IMR-90 (cell line): ENCODE measurements at regions not wholly inside any gene's neighbourhood (a gene's known extent, or its start where the extent isn't known, plus 50 kb on each side); places are given as distances from the start of the nearest gene placed in this dataset.

Experiments used
- ATAC-seq: fragments of 200-7000 bp; cut with Tn5 transposase; 2 replicates; pipeline ENCODE4 v1.9.1; 2020; ENCODE audit warnings: low read depth, mild to moderate bottlenecking, moderate library complexity
- BruUV-seq: library from RNA; stranded (reverse); fragments of 400-500 nt; replicated peaks from 2 replicates; lab custom pipeline; 2021; lab: Mats Ljungman, UMichigan
- CTCF ChIA-PET: fragments of 300-600 bp; formaldehyde crosslinking; extraction: SDS; loops from one replicate; lab custom pipeline; 2021; ENCODE audit warnings: antibody characterized with exemption; lab: Yijun Ruan, JAX
- POLR2A ChIA-PET: fragments of 300-600 bp; sonication (Branson Sonifier 250); formaldehyde crosslinking; loops from one replicate; lab custom pipeline; 2022; ENCODE audit warnings: antibody characterized with exemption; ENCODE audit not compliant: unreplicated experiment; lab: Charles Lee
- DNase-seq: peaks from one replicate; pipeline ENCODE4 v3.0.0; 2013
- H2AFZ ChIP-seq: replicated peaks from 2 replicates; pipeline ENCODE3; 2013; ENCODE audit warnings: low read length, mild to moderate bottlenecking; ENCODE audit not compliant: poor library complexity
- H2AK5ac ChIP-seq: 2 replicates; pipeline ENCODE4 v1.6.1; 2013; ENCODE audit warnings: low read depth, low read length, inconsistent platforms
- H2AK9ac ChIP-seq: replicated peaks from 2 replicates; pipeline ENCODE3; 2013; ENCODE audit warnings: mild to moderate bottlenecking, low read depth, low read length, moderate library complexity; ENCODE audit not compliant: poor library complexity
- H2BK120ac ChIP-seq: 2 replicates; pipeline ENCODE4 v1.6.1; 2013; ENCODE audit warnings: low read depth, low read length, inconsistent platforms
- H2BK15ac ChIP-seq: 3 replicates; pipeline ENCODE4 v1.6.1; 2013; ENCODE audit warnings: low read depth, low read length, inconsistent platforms
- H2BK20ac ChIP-seq: 2 replicates; pipeline ENCODE4 v1.6.1; 2013; ENCODE audit warnings: low read depth, mild to moderate bottlenecking, inconsistent platforms, low read length, moderate library complexity
- H2BK5ac ChIP-seq: 2 replicates; pipeline ENCODE4 v1.6.1; 2013; ENCODE audit warnings: mild to moderate bottlenecking, low read depth, low read length, inconsistent platforms; ENCODE audit not compliant: poor library complexity, severe bottlenecking
- H3K14ac ChIP-seq: replicated peaks from 2 replicates; pipeline ENCODE4 v1.6.1; 2013; ENCODE audit warnings: low read depth, low read length, inconsistent platforms
- H3K18ac ChIP-seq: 2 replicates; pipeline ENCODE4 v1.6.1; 2013; ENCODE audit warnings: low read depth, low read length, control low read depth
- H3K23ac ChIP-seq: 2 replicates; pipeline ENCODE4 v1.6.1; 2013; ENCODE audit warnings: low read depth, low read length, inconsistent platforms
- H3K27ac ChIP-seq: 2 replicates; pipeline ENCODE4 v1.5.1; 2013; ENCODE audit warnings: mild to moderate bottlenecking, control low read depth, low read length; ENCODE audit not compliant: insufficient read depth
- H3K27me3 ChIP-seq: 2 replicates; pipeline ENCODE4 v1.6.1; 2013; ENCODE audit warnings: low read length; ENCODE audit not compliant: control insufficient read depth, insufficient read depth
- H3K36me3 ChIP-seq: 2 replicates; pipeline ENCODE4 v1.6.1; 2013; ENCODE audit warnings: low read length, mixed read lengths; ENCODE audit not compliant: control insufficient read depth, insufficient read depth
- H3K4ac ChIP-seq: 2 replicates; pipeline ENCODE4 v1.6.1; 2013; ENCODE audit warnings: low read depth, low read length, inconsistent platforms
- H3K4me1 ChIP-seq: 2 replicates; pipeline ENCODE4 v1.6.1; 2013; ENCODE audit warnings: low read length, mixed read lengths; ENCODE audit not compliant: control insufficient read depth, insufficient read depth
- H3K4me2 ChIP-seq: 2 replicates; pipeline ENCODE4 v1.6.1; 2013; ENCODE audit warnings: low read depth, mild to moderate bottlenecking, control low read depth, low read length, moderate library complexity
- H3K4me3 ChIP-seq: 2 replicates; pipeline ENCODE4 v1.5.1; 2013; ENCODE audit warnings: low read depth, mild to moderate bottlenecking, control low read depth, low read length, moderate library complexity; ENCODE audit not compliant: insufficient read depth
- H3K56ac ChIP-seq: 2 replicates; pipeline ENCODE4 v1.6.1; 2013; ENCODE audit warnings: low read length, inconsistent platforms; ENCODE audit not compliant: insufficient read depth; ENCODE audit errors: extremely low read depth
- H3K79me1 ChIP-seq, 2 experiments: 2 replicates each; pipeline ENCODE4 v1.6.1; 2013; ENCODE audit warnings: low read length in 2 of 2, inconsistent platforms in 1 of 2, low read depth in 1 of 2
- H3K9ac ChIP-seq: 2 replicates; pipeline ENCODE4 v1.6.1; 2013; ENCODE audit warnings: low read depth, low read length, control low read depth
- H3K9me1 ChIP-seq: 2 replicates; pipeline ENCODE4 v1.6.1; 2013; ENCODE audit warnings: low read length, inconsistent platforms; ENCODE audit not compliant: insufficient read depth
- H3K9me3 ChIP-seq: 2 replicates; pipeline ENCODE4 v1.6.1; 2013; ENCODE audit warnings: low read length; ENCODE audit not compliant: control insufficient read depth, insufficient read depth
- H4K20me1 ChIP-seq: 2 replicates; pipeline ENCODE4 v1.6.1; 2013; ENCODE audit warnings: low read length, inconsistent platforms; ENCODE audit not compliant: insufficient read depth
- H4K5ac ChIP-seq: 2 replicates; pipeline ENCODE4 v1.6.1; 2013; ENCODE audit warnings: mild to moderate bottlenecking, low read depth, low read length, control low read depth
- H4K8ac ChIP-seq, 2 experiments: 2 replicates each; pipeline ENCODE4 v1.6.1; 2013; ENCODE audit warnings: low read depth in 2 of 2, low read length in 2 of 2, control low read depth in 1 of 2, inconsistent platforms in 1 of 2
- H4K91ac ChIP-seq: 2 replicates; pipeline ENCODE4 v1.6.1; 2013; ENCODE audit warnings: low read depth, low read length, inconsistent platforms; ENCODE audit not compliant: insufficient read depth
- CEBPB ChIP-seq: IDR thresholded peaks from 2 replicates; pipeline ENCODE4 v1.6.1; 2012; ENCODE audit warnings: low read depth, low read length, improper control_type of control experiment
- CHD1 ChIP-seq: IDR thresholded peaks from 2 replicates; pipeline ENCODE4 v1.6.1; 2012; ENCODE audit warnings: low read depth, low read length, improper control_type of control experiment
- FOS ChIP-seq: fragments of 150-350 bp; IDR thresholded peaks from 2 replicates; pipeline ENCODE4 v1.6.1; 2016; ENCODE audit warnings: low read depth, low read length
- MXI1 ChIP-seq: IDR thresholded peaks from 2 replicates; pipeline ENCODE4 v1.6.1; 2012; ENCODE audit warnings: low read depth, mild to moderate bottlenecking, low read length, moderate library complexity, borderline replicate concordance
- NFE2L2 ChIP-seq: fragments of 150-350 bp; IDR thresholded peaks from 2 replicates; pipeline ENCODE4 v1.6.1; 2016; ENCODE audit warnings: low read depth, mild to moderate bottlenecking, low read length
- RCOR1 ChIP-seq: IDR thresholded peaks from 2 replicates; pipeline ENCODE4 v1.6.1; 2012; ENCODE audit warnings: mild to moderate bottlenecking, low read length, improper control_type of control experiment; ENCODE audit not compliant: insufficient replicate concordance
- dilution Hi-C: fragments of 300-500 bp; cut with HindIII; formaldehyde crosslinking; loops from one replicate; pipeline ENCODE4 v1.14.3; 2018; ENCODE audit warnings: low sequenced_read_pairs; ENCODE audit not compliant: unreplicated experiment
- in situ Hi-C: fragments of 300-500 bp; cut with MboI; formaldehyde crosslinking; loops from 3 replicates; pipeline ENCODE4 v1.14.3; 2019; ENCODE audit warnings: low sequenced_read_pairs, inconsistent platforms, mixed read lengths
- intact Hi-C: fragments of 100-400 bp; cut with micrococcal nuclease; formaldehyde crosslinking; loops from 2 replicates; pipeline ENCODE4 v1.10.0; 2022
- TF ChIP-seq, protein P1 (sequence below): fragments of 150-350 bp; IDR thresholded peaks from 2 replicates; pipeline ENCODE4 v1.6.1; 2017; ENCODE audit warnings: mild to moderate bottlenecking, antibody characterized with exemption, low read length, low read depth

DNA sequence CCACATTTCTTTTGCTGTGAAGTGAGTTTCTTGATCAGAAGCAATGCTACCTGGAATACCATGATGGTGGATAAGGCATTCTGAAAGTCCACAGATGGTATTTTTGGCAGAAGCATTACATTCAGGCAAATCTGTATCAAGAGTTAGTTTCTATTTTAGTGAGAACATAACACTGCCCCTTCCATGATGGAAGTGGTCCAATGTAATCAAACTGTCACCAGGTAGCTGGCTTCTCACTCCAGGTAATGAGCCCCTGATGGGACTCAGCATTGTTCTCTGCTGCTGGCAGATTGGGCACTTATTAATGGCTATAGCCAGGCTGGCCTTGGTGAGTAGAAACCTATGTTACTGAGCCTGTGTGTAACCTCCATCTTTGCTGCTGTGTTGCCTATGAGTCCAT lies 80.7 kb downstream of the KCNA5 start:
- H2BK120ac ChIP-seq: no peak overlapping the region
- CTCF ChIA-PET: no interaction called here

More for the DNA sequence above, 80.7 kb downstream of the KCNA5 start:
- dilution Hi-C loops: no loop called here
- Histone ChIP-seq H3K4me2 (no peak overlapping the region), H4K91ac (no peak overlapping the region), H3K36me3 (no peaks in the 10 kb centered on the region), H3K9me1 (no peaks in the 10 kb centered on the region), H3K9me3 (no peaks in the 10 kb centered on the region), H3K56ac (no peak overlapping the region), H3K27ac (no peak overlapping the region), H3K14ac (no peak overlapping the region), H2AK9ac (no peak overlapping the region), H4K8ac (0 out of 4 replicates have a peak overlapping the region, but pooled peaks of 1 of the 2 experiments have one; percentile 52), H2AK5ac (no peak overlapping the region), H3K79me1 (no peaks in the 10 kb centered on the region), H3K18ac (no peak overlapping the region; the same call in 1 of the 2 replicates), H3K23ac (no peak overlapping the region), H3K9ac (no peak overlapping the region), H4K5ac (no peak overlapping the region), H2BK5ac (no peak overlapping the region), H3K4ac (no peak overlapping the region), H2BK15ac (no peak overlapping the region), H3K27me3 (no peaks in the 10 kb centered on the region), H2AFZ (peak overlapping the region; percentile 70), H2BK20ac (peak overlapping the region; percentile 11; the same call in 1 of the 2 replicates), H3K4me1 (no peaks in the 10 kb centered on the region; the same call in 1 of the 2 replicates), H4K20me1 (no peaks in the 10 kb centered on the region), H3K4me3 (no peak overlapping the region)
- POLR2A ChIA-PET: no interaction called here
- DNase-seq (no peak), ATAC-seq (no peak)
- no TSS peak for BruUV-seq
- in situ Hi-C loops: no loop called here
- intact Hi-C loops: no loop called here
- TF ChIP-seq RCOR1: no peak
- TF ChIP-seq NFE2L2: no peak
- TF ChIP-seq, protein P1, sequence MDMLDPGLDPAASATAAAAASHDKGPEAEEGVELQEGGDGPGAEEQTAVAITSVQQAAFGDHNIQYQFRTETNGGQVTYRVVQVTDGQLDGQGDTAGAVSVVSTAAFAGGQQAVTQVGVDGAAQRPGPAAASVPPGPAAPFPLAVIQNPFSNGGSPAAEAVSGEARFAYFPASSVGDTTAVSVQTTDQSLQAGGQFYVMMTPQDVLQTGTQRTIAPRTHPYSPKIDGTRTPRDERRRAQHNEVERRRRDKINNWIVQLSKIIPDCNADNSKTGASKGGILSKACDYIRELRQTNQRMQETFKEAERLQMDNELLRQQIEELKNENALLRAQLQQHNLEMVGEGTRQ: no peak
- TF ChIP-seq MXI1: no peak
- no peak for TF ChIP-seq FOS
- TF ChIP-seq CHD1: no peak
- TF ChIP-seq CEBPB: no peak
